Pons (tissue), 1 donor: ENCODE measurements at regions not wholly inside any gene's neighbourhood (a gene's known extent, or its start where the extent isn't known, plus 50 kb on each side); places are given as distances from the start of the nearest gene placed in this dataset.

Experiments
- DNase-seq: peaks from one replicate; pipeline ENCODE4 v3.0.0-alpha.2; 2016; ENCODE audit warnings: low spot score

DNA sequence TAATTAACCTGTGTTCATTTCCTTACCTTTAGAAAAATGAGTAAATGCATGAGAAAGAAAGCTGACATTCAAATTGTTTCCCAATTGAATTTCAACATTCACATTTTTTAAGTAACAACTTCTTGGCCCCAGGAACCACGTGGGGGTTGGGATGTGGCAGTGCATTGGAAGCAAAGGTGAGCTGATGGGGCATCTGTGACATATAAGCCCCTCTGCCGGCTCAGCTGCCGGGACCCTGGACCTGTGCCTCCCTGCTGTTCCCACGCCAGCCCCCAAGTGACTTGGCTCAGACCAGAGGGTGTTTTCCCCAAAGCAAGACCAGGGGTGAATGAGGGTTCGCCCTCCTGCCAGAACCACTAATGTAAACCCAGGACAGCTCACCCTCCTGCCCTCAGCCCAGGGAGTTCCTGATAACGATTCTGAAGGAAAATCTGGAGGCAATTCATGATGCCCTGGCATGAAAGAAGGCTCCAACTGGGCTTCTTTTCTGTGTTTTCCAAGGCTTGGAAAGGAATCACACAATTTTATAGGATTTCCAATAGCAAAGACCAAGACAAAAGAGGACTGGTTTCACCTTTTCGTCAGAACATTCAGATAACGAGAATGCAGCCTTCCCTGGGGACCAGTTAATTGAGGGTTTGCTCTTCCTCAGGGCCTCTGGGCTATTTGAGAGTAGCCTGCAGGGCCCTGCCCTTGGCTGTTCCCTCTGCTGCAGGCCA, 193.2 kb upstream of the TWIST2 start:
- no peak for DNase-seq

DNA sequence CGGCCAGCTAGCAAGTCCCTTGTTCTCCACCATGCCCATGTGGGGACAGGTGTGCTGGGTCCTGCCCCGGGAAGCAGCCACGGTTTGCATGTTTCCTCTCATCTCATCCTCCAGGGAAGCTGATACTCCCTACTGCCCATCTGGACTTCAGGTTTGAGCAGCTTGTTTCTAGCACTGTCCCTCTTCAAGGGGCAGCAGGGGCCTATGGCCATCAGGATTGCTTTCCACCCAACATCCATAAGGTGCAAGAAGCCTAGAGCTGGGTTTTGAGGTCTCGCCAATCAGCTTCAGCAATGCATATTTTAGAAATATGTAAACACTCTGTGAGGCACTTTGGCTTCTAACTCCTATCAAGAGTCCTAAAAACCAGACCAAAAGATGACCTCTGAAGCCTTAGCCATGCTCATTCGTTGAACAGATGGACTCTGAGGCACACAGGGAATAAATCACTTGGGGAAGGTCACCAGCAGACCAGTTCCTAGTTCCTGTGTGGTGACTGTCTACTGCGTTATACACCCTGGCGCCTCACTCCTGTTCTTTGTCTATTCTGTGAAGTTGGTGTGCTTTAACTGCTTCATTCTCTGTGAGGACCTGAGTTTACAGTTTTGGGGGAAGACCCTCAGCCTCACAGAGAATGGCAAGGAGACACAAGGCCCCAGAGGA, 192.6 kb upstream of the TWIST2 start:
- DNase-seq: no peak

DNA sequence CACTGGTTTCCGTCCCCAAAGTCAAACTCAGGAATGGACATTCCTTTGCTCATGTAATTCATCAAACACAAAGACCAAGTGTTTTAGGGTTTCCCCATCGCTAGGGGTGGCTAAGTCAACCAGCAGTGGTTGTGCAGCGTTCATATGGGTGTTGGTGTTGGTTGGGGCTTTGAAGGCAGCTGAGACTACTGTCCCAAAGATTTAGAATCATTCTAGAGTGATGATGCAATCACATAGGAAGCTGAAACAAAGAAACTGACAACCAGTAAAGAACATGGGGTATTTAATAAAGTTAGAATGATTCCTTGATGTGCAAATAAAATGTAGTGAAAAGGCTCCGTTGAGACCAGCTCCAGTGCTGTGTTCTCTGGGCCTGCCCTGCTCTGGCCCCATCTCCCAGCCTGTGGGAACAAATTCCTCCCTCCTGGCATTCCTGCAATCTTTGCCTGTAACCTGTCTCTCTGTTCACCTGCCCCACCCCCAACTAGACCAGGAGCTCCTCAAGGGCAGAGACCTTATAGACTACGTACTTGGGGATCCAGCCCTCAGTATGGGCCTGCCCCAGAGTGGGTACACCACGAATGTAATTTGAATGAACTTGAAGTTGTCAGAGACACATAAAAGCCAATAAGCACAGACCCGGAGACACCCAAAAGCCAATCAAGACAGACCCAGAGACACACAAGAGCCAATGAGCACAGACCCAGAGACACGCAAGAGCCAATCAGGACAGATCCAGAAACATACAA, 191.7 kb upstream of the TWIST2 start:
- DNase-seq: no peak

DNA sequence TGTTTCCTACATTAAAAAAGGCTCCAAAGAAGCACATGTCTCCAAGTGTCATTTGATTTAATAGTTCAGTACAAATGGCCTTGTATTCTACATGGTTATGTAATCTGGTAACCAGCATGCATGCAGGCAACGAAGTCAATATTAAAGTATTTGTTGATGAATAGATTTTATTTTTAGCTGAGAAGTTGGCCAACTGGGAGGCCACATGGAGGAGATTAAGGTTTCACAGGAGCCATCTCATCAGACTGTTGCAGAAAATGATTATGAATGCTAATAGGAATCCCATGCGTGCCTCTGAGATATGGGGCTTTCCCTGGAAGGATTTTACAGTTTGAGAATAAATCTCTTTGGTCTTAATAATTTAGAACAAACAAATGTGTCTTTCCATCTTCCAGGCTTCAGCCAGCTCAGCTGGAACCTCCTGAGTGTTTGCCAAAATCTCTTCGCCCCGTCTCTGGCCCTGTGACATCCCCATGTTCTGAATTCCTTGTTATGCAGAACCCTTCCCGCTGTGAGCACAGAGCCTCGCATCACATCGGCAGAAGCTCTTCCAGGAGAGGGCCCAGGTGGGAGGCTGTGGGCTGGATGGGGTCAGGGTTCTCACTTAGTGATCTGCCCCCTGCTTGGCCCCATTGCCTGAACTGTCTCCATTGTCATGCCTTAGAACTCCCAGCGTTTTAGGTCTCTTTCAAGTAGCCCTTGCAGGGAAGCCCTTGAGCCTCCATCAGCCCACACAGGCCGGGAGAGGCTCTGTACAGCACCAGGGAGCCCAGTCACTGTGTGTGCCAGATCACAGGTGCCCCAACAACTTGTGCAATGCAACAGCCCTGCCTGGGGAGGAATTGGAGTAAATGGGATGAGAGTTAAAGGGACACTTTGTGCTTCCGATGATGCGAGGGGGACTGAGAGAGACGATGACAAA, 190.5 kb upstream of the TWIST2 start:
- DNase-seq: no peak

DNA sequence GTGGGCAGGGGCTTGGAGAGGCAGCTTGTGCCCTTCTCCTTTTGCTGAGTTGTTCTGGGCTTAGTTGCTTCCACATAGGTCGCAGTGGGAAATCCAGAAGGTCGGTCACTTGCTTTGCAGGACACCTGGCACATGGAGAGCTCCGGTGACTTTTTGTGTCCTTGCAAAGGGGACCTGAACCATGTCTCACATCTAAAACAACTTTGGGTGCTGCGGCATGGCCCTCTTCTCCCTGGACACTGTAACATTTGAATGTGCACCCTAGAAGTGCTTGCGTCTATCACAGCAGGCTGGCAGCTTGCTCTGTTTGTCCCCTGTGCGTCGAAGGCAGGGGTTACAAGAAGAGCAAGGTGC, 189.9 kb upstream of the TWIST2 start:
- no peak for DNase-seq

DNA sequence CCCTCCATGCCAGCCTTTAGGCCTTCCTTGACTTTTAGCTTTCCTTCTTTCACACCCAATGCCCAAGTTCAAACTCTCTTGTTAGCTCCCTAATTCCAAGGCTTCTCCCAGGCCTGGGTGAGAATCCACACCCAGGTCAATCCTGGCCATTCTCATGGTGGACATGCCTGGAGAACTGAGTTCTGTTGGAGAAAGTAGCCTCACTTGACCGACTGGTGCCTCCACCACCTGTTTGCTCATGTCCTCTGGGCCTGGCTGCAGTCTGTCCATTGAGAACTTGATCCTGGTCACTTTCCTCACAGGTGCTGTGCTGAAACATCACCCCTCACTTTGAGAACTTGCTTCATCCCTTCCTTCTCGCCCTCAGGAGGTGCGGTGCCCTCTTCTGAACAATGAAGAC, 189.1 kb upstream of the TWIST2 start:
- no peak for DNase-seq

DNA sequence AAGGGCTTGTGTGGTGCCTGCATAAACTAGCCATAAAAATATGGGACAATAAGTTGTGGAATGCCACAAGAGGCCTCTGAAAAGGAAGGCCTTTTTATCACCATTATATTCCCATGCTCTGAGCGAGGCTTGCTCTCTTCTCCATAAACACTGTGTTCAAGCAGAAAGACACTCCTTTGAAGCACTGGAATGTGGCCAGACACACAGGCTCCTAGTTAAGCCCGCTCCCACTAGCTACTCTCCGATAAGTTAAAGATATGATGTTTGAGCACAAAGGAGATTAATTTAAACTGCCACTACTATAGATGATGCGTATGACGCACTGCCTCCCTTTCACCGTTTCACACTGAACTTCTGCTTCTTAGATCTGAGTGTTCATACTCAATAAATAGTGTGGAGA, 188.7 kb upstream of the TWIST2 start:
- no peak for DNase-seq

DNA sequence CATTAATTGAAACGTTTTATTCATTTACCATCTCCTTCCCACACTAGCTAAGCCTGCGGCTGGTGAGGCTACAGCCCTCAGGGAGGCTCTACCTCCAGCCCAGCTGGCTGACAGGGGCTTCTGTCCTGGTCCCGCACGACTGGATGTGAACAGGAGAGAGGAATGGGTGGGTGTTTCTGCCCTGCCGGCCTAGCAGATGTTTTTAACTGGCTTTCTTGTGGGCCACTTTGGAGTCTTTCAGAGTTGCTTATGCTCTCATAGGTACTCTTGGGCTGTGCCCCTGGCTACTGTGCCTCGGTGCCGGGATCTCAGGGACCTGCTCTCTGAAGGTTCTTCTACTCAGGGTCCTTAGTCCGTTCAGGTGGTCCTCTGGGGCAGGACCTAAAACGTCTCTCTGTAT, 184.3 kb upstream of the TWIST2 start:
- no peak for DNase-seq

DNA sequence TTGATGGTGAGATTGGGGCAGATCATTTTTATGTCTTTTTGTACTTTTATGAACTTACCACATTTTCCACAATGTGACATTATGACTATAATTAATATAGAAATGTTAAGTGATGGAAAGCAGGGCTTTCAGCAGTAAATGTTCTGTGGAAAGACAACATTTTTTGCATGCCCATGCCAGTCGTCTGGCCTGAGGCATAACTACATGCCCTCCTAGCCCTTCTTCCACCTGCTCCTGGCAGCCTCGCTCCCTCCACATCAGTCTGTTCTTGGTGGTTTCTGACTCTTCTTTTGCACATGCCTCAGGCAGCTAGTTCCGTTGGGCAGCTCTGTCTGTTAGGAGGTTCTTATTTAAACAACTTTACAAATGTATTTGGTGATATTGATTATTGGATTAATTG, 182.0 kb upstream of the TWIST2 start:
- no peak for DNase-seq

DNA sequence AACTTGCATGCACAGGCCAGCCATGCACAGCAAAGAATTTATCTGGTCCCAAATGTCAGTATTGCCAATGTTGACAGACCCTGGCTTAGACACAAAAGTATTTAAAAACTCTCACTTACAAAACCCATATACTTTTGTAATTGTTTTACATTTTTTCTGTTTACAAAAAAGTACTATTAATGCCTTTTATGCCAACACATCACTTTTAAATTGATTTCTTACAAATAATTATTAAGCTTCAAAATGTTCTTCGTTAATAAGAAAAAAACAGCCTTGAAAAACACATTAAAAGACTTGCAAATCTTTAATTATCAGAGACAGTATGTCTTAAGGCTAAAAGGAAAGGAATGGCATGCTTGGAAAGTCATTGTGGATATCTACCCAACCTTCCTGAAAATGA, 181.3 kb upstream of the TWIST2 start:
- DNase-seq: no peak

DNA sequence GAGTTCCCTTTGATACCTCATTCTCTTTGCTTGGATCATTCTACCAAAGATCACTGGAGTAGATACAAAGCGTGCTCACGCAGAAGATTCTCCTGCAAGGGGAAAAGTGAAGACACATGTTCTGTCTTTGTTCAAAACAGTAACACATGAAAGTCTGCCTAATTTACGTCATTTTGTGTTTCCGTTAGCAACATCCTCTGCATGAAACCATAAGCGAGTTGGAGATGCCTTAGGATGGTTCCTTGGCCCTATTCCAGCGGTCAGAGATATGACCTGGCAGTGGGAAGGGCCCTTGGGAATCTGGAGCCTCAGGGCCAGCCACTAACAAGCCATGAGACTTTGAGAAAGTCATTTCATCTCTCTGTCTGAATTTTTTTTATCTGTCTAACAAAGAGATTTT, 180.9 kb upstream of the TWIST2 start:
- DNase-seq: no peak

DNA sequence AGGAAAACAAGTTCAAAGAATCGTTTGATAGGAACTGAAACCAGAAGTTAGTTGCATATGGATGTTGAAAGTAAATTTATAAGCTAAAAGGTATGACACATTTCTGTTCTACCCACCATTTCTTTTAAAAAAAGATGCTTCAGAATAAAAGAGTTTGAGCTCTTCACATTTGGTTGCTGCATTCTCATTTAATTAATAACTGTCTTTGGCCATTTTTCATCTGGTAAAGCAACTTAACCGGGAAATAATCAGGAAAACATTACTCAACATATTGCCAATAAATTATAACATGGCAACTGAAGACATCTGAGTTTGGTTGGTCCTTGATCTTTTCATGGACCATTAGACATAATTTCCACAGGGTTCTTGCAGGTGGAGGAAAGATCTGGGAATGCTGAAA, 180.2 kb upstream of the TWIST2 start:
- DNase-seq: no peak

DNA sequence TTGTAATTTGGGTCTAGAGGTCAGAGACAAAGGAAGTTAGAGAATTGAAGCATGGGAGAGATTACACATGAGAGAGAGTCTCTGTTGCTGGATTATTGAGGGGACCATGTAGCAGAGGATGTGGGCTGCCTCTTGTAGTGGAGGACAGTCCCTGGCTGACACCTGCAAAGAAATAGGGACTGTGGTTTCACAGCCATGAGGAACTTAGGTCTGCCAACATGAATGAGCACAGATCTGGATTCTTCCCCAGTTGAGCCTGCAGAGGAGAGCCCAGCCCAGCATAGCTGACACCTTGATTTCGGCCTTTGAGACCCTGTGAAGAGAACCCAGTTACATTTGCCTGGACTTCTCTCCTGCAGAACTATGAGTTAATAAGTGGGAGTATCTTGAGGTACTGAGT, 179.5 kb upstream of the TWIST2 start:
- DNase-seq: no peak

DNA sequence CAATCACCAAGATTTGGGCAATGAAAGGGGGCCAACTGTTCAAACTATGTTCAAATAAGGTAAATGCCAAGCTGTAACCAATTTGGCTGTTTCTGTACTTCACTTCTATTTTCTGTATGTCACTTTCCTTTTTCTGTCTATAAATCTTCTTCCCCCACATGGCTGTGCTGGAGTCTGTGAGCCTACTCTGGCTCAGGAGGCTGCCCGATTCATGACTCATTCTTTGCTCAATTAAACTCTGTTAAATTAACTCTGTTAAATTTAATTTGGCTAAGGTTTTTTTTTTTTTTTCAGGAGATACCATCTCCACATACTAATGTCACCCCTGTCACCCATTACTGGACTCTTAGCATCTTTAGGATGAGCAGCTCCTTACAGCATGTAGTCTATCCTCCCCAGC, 178.8 kb upstream of the TWIST2 start:
- no peak for DNase-seq

DNA sequence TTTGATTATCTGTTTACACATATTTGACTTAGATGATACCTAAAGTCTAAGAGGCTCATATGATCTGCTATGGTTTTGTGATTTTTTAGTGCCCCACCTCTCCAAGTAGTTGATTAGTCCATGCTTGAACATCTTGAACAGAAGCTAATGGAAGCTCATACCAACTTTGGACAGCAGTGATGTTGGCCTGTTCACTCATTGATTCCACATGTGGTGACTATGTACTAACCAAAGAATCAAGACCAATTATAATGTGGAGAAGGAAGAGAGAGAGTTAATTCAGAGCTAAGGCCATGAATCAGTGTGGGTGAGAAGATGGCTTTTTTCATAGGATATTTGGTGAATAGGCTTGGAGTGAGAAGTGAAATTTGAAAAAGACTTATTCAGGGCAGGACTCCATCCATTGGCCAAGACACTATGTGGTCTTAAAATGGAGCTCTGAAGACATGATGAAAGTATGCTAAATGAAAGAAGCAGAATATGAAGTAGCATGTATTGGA, 178.3 kb upstream of the TWIST2 start:
- DNase-seq: no peak

DNA sequence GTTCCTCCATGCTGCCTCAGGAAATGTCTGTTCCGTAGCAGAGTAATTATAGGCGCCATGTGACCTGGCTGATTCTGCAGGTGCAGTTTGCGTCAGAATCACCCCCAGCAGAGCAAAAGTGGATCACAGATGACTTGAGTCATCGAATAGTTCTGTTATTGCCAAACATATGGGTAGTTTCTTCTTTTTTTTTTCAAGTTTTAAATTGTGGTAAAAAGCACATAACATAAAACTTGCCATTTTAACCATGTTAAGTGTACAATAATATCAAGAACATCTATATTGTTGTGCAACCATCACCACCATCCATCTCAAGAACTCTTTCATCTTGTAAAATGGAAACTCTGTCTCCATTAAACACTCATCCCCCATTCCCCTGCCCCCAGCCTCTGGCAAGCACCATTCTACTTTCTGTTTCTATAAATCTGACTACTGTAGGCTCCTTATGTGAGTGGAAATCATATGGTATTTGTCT, 177.7 kb upstream of the TWIST2 start:
- no peak for DNase-seq

DNA sequence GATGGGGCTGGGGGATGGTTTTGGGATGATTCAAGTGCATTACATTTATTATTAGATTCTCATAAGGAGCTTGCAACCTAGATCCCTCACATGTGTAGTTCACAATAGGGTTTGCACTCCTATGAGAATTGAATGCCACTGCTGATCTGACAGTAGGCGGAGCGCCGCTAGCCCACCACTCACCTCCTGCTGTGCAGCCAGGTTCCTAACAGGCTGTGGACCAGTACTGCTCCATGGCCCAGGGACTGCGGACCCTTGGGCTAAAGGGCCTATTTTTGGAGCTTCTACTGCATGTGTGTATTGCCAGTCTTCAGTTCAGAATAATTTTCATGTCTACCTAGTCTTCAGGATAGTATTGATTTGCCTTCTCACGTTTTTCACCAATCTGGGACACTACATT, 165.3 kb upstream of the TWIST2 start:
- no peak for DNase-seq

DNA sequence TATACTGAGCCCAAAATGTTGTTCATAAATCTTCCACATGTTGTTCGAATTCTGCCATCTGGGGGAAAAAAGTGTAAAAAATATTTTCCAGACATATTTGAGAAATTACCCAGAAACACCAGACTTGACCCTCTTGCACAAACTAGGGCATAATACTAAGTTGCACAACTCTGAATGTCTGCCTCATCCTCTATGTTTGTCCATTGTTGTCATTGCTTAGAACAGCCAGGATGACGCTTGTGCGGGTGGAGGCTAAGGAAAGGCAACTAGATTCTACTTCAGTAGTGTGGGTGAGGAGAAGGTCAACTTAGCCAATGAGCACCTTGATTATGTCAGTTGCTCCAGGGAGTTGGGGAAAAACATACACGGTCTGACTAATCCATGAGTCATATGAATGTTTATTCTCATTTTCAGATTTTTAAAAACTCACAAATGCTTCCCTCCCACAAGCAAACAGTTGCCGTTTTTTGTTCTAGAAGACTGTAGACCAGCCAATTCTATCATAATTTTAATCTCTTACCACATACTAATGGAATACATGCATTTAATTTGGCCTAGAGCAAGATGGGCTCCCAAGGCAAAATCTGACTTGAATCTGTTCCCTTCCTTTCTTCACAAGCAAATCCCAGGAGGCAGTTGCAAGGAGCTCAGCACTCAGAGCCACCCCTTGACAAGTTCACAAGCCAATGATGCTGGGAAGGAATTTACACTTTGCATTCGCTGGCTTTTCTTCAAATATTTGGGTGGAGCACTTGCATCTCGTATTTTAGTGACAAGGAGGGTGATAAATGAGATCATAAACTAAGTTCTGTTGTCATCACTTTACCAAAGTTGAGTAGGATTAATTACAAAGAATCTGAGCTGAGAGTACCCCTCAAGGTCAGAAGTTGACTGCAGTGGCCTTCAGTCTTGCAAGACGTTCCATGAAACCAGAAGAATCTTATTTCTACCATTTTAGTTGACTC, 163.2 kb upstream of the TWIST2 start:
- no peak for DNase-seq

DNA sequence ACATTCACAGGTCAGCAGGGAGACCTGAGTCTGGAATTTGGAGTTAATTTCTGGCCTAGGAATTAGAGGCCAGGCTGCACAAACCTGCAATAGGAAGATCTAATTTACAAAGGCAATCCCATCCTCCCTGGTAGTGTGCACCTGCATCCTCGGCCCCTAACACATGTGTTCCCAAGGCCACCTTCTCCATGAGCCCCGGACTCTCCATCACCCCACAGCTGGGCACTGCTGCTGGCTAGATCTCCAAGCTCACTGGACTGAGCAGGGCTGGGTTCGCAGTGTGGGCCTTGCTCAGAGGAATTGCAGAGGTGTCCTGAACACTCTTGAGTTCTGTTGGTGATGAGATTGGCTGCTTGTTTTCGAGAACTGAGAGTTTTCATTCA, 162.6 kb upstream of the TWIST2 start:
- DNase-seq: no peak

DNA sequence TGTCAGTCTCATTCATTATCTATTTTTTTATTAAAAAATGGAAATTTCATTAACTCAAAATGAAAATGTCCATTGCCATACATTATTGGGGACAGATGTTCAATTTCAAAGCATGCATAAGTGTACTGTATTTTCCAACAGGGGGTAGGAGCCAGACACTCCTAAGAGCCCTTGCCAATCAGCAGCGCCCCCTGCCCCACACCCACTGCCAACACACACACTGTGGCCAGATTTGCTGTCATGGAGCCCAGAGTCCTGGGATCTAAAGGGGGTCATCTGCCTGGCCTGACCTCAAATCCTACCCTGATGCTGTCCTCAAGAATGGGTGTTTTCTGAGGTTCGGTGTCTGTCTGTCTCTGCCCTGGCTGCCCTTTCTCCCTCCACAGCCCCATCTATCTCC, 162.2 kb upstream of the TWIST2 start:
- DNase-seq: no peak

DNA sequence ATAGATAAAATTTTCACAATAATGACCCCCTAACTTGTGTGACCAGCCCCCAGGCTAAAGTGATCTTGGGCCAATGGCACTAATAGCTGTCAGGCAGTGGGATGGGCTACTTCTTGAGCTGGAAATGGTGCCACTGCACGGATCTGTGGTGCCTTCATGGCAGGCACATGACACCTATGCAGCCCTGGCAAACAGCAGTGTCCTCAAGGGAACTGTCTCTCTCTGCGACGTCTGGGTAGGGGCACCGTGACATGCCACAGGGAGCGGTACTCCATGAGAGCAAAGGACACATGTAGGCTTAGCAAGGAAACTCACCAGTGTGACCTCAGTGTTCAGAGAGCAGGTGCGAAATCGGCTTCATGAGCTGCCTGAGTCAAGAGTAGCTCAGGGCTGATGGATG, 161.7 kb upstream of the TWIST2 start:
- DNase-seq: no peak
